ENCODE measurements at regions not wholly inside any gene's neighbourhood (a gene's known extent, or its start where the extent isn't known, plus 50 kb on each side); places are given as distances from the start of the nearest gene placed in this dataset.

- Mint-ChIP-seq H3K4me1 (ENCODE audit: low read depth in 2 of 2) (no peaks in the 10 kb centered on the region), H3K9me3 (peaks cover 4% of the 10 kb centered on the region), H3K27ac (no peak overlapping the region), H3K27me3 (no peaks in the 10 kb centered on the region), H3K4me3 (no peak overlapping the region), H3K36me3 (no peaks in the 10 kb centered on the region)
- ATAC-seq (no peak), DNase-seq (ENCODE audit: low spot score) (no peak)
Measured at GRCh38 chr12:58978717-58979116, 58.4 kb upstream of the LRIG3 start.

- ATAC-seq, result no peak
- no peak overlapping the region for H3K4me3 Mint-ChIP-seq
- no peak for DNase-seq (ENCODE audit: low spot score)
- H3K27ac Mint-ChIP-seq, result no peak overlapping the region
- peaks cover 4% of the 10 kb centered on the region for H3K9me3 Mint-ChIP-seq
- no peaks in the 10 kb centered on the region for H3K4me1 Mint-ChIP-seq (ENCODE audit: low read depth in 2 of 2)
- H3K36me3 Mint-ChIP-seq, result no peaks in the 10 kb centered on the region
- H3K27me3 Mint-ChIP-seq, result no peaks in the 10 kb centered on the region
Measured at GRCh38 chr12:58977476-58977875, 57.2 kb upstream of the LRIG3 start.

DNA sequence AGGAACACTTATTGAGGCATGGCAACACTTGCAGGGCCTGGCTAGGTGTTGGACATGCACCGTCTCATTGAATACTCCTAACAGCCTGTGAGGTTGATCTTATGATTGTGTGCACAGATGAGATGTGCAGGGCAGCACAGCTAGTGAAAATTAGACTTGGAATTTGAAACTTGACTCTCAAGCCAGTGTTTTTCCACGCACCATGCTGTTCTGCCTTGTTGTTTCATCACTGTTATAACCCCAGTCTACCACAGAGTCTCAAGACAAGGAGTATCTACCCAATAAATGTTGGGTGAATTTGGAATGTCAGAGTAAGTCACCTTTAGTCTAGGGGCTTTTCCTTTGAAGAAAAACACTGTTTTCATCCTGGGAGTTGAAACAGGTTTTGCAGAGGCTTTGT is 55.8 kb upstream of the LRIG3 start:
- Mint-ChIP-seq H3K9me3 (peaks cover 4% of the 10 kb centered on the region), H3K27ac (no peak overlapping the region), H3K36me3 (no peaks in the 10 kb centered on the region), H3K4me1 (ENCODE audit: low read depth in 2 of 2) (no peaks in the 10 kb centered on the region), H3K27me3 (no peaks in the 10 kb centered on the region), H3K4me3 (no peak overlapping the region)
- no peak for DNase-seq (ENCODE audit: low spot score)
- ATAC-seq, result no peak
